HCT116 (cell line): ENCODE measurements at regions not wholly inside any gene's neighbourhood (a gene's known extent, or its start where the extent isn't known, plus 50 kb on each side); places are given as distances from the start of the nearest gene placed in this dataset.

ENCODE experiments used
- ATAC-seq: fragments of 200-7000 bp; cut with Tn5 transposase; 2 replicates; pipeline ENCODE4 v1.9.1; 2020; ENCODE audit warnings: mild to moderate bottlenecking, moderate library complexity
- BruUV-seq: library from RNA; stranded (reverse); fragments of 400-500 nt; replicated peaks from 2 replicates; lab custom pipeline; 2021; lab: Mats Ljungman, UMichigan
- CTCF ChIA-PET: fragments of 300-600 bp; sonication (Branson Sonifier 250); formaldehyde crosslinking; loops from one replicate; lab custom pipeline; 2021; ENCODE audit warnings: antibody characterized with exemption; lab: Charles Lee
- POLR2A ChIA-PET: fragments of 300-600, 350-600 bp; sonication (Branson Sonifier 250); formaldehyde crosslinking; loops from one replicate; lab custom pipeline; 2021; ENCODE audit warnings: antibody characterized with exemption; lab: Charles Lee
- RAD21 ChIA-PET, 2 experiments: fragments of 300-600 bp; sonication (Branson Sonifier 250); formaldehyde crosslinking; loops; one replicate each; lab custom pipeline; 2023; ENCODE audit warnings: low total read pairs in 2 of 2; ENCODE audit not compliant: uncharacterized antibody in 2 of 2, unreplicated experiment in 2 of 2, low non-redundant PET in 1 of 2; lab: Charles Lee
- DNase-seq: peaks from one replicate; pipeline ENCODE4 v3.0.0-alpha.2; 2010; ENCODE audit warnings: low read depth, low spot score
- H2AFZ ChIP-seq: fragments of 200-600 bp; shearing (Covaris generic), sonication (generic); 2 replicates; pipeline ENCODE4 v1.6.1; 2017; ENCODE audit warnings: low read depth, mixed run types, mixed read lengths, antibody characterized with exemption, low read length; ENCODE audit not compliant: poor library complexity, severe bottlenecking
- H3K27ac ChIP-seq: 2 replicates; pipeline ENCODE4 v1.5.1; 2012; ENCODE audit warnings: low read depth, low read length
- H3K27me3 ChIP-seq: fragments of 200-600 bp; sonication (generic); 2 replicates; pipeline ENCODE4 v1.6.1; 2016; ENCODE audit warnings: mixed run types, low read length, mixed read lengths; ENCODE audit not compliant: insufficient read depth
- H3K36me3 ChIP-seq, 2 experiments: fragments of 200-500 bp in 1 of 2; fragments of 200-600 bp in 1 of 2; sonication (Bioruptor generic) in 1 of 2; sonication (generic) in 1 of 2; 2 replicates each; pipeline versions ENCODE4 v1.5.1 to v1.6.1; 2014 to 2016; ENCODE audit warnings: low read length in 2 of 2, inconsistent platforms in 1 of 2, mixed read lengths in 1 of 2, mixed run types in 1 of 2; ENCODE audit not compliant: insufficient read depth in 2 of 2, control insufficient read depth in 1 of 2
- H3K4me1 ChIP-seq, 2 experiments: fragments of 200-600 bp in 1 of 2; sonication (generic) in 1 of 2; 2 replicates each; pipeline versions ENCODE4 v1.5.1 to v1.6.1; 2012 to 2017; ENCODE audit warnings: low read length in 2 of 2, inconsistent platforms in 1 of 2, mild to moderate bottlenecking in 1 of 2, mixed read lengths in 1 of 2, mixed run types in 1 of 2, moderate library complexity in 1 of 2; ENCODE audit not compliant: insufficient read depth in 2 of 2, control insufficient read depth in 1 of 2
- H3K4me2 ChIP-seq: fragments of 200-600 bp; sonication (generic); 2 replicates; pipeline ENCODE4 v1.6.1; 2017; ENCODE audit warnings: mixed run types, low read length, mixed read lengths
- H3K4me3 ChIP-seq, 2 experiments: fragments of 200-600 bp in 1 of 2; sonication (generic) in 1 of 2; replicated peaks in 1 of 2; 2 replicates each; pipeline ENCODE4 v1.5.1; 2011 to 2016; ENCODE audit warnings: low read length in 2 of 2, control low read depth in 1 of 2, low read depth in 1 of 2, mild to moderate bottlenecking in 1 of 2, mixed read lengths in 1 of 2, mixed run types in 1 of 2
- H3K79me2 ChIP-seq: fragments of 200-600 bp; sonication (generic); 2 replicates; pipeline ENCODE4 v1.6.1; 2017; ENCODE audit warnings: mild to moderate bottlenecking, mixed run types, low read length, moderate library complexity, mixed read lengths; ENCODE audit not compliant: insufficient read depth
- H3K9ac ChIP-seq: fragments of 200-600 bp; sonication (generic); 2 replicates; pipeline ENCODE4 v1.6.1; 2016; ENCODE audit warnings: low read length, mixed read lengths
- H3K9me2 ChIP-seq: fragments of 200-600 bp; sonication (generic), shearing (Covaris generic); 2 replicates; pipeline ENCODE4 v1.6.1; 2017; ENCODE audit warnings: mixed run types, mild to moderate bottlenecking, moderate library complexity; ENCODE audit not compliant: insufficient read depth
- H3K9me3 ChIP-seq, 2 experiments: fragments of 200-500 bp in 1 of 2; fragments of 200-600 bp in 1 of 2; sonication (Bioruptor generic) in 1 of 2; sonication (generic) in 1 of 2; 2 replicates each; pipeline ENCODE4 v1.6.1; 2014 to 2017; ENCODE audit warnings: low read length in 2 of 2, mixed read lengths in 2 of 2, inconsistent platforms in 1 of 2, low read depth in 1 of 2, mild to moderate bottlenecking in 1 of 2, mixed run types in 1 of 2, moderate library complexity in 1 of 2; ENCODE audit not compliant: control insufficient read depth in 1 of 2, insufficient read depth in 1 of 2
- H4K20me1 ChIP-seq: fragments of 200-600 bp; sonication (generic), shearing (Covaris generic); 2 replicates; pipeline ENCODE4 v1.6.1; 2017; ENCODE audit warnings: mixed run types, mild to moderate bottlenecking, moderate library complexity; ENCODE audit not compliant: insufficient read depth
- CBX3 ChIP-seq: IDR thresholded peaks from 2 replicates; pipeline ENCODE4 v1.6.1; 2012; ENCODE audit warnings: low read depth
- CEBPB ChIP-seq: IDR thresholded peaks from 2 replicates; pipeline ENCODE4 v1.6.1; 2012; ENCODE audit warnings: low read depth
- CTCF ChIP-seq, 3 experiments: fragments of 200-600 bp in 1 of 3; sonication (generic) in 1 of 3; IDR thresholded peaks in 2 of 3; conservative IDR thresholded peaks in 1 of 3; 2 replicates each; pipeline ENCODE4 v1.5.1; 2012 to 2017; ENCODE audit warnings: low read depth in 2 of 3, low read length in 2 of 3, antibody characterized with exemption in 1 of 3, borderline replicate concordance in 1 of 3, control low read depth in 1 of 3, mild to moderate bottlenecking in 1 of 3, mixed read lengths in 1 of 3, mixed run types in 1 of 3, moderate library complexity in 1 of 3; ENCODE audit not compliant: insufficient read depth in 1 of 3
- EGR1 ChIP-seq: IDR thresholded peaks from 2 replicates; pipeline ENCODE4 v1.6.1; 2012; ENCODE audit warnings: low read depth
- ELF1 ChIP-seq: IDR thresholded peaks from 2 replicates; pipeline ENCODE4 v1.6.1; 2012; ENCODE audit warnings: low read depth, borderline replicate concordance
- EZH2phosphoT487 ChIP-seq: fragments of 200-600 bp; IDR thresholded peaks from 2 replicates; pipeline ENCODE4 v1.6.1; 2018; ENCODE audit warnings: antibody characterized with exemption, borderline replicate concordance
- JUND ChIP-seq: IDR thresholded peaks from 2 replicates; pipeline ENCODE4 v1.6.1; 2012
- MAX ChIP-seq: IDR thresholded peaks from 2 replicates; pipeline ENCODE4 v1.6.1; 2012
- POLR2A ChIP-seq: IDR thresholded peaks from 2 replicates; pipeline ENCODE4 v1.7.0; 2011; ENCODE audit warnings: borderline replicate concordance; ENCODE audit not compliant: insufficient read depth, insufficient read length; ENCODE audit errors: extremely low read depth
- POLR2AphosphoS5 ChIP-seq: IDR thresholded peaks from 2 replicates; pipeline ENCODE4 v1.6.1; 2011; ENCODE audit warnings: mild to moderate bottlenecking, low read depth, low read length, moderate library complexity
- RAD21 ChIP-seq: IDR thresholded peaks from 2 replicates; pipeline ENCODE4 v1.6.1; 2012; ENCODE audit warnings: low read depth, mild to moderate bottlenecking
- REST ChIP-seq: IDR thresholded peaks from 2 replicates; pipeline ENCODE4 v1.6.1; 2012; ENCODE audit warnings: low read depth
- SIN3A ChIP-seq: IDR thresholded peaks from 2 replicates; pipeline ENCODE4 v1.6.1; 2012; ENCODE audit warnings: low read depth
- SP1 ChIP-seq: IDR thresholded peaks from 2 replicates; pipeline ENCODE4 v1.6.1; 2012; ENCODE audit warnings: low read depth
- SRF ChIP-seq: IDR thresholded peaks from 2 replicates; pipeline ENCODE4 v1.6.1; 2012; ENCODE audit warnings: low read depth
- TCF7L2 ChIP-seq: IDR thresholded peaks from 2 replicates; pipeline ENCODE4 v1.7.0; 2011; ENCODE audit warnings: borderline replicate concordance, inconsistent platforms; ENCODE audit not compliant: insufficient read depth, insufficient read length; ENCODE audit errors: extremely low read depth
- YY1 ChIP-seq: IDR thresholded peaks from 2 replicates; pipeline ENCODE4 v1.6.1; 2011; ENCODE audit warnings: low read length, low read depth, moderate library complexity, mild to moderate bottlenecking; ENCODE audit not compliant: insufficient replicate concordance; ENCODE audit errors: extremely low read depth
- ZBTB33 ChIP-seq: IDR thresholded peaks from 2 replicates; pipeline ENCODE4 v1.6.1; 2011; ENCODE audit warnings: mild to moderate bottlenecking, low read length, moderate library complexity; ENCODE audit not compliant: insufficient replicate concordance; ENCODE audit errors: extremely low read depth
- ZFX ChIP-seq: fragments of 450-650 bp; IDR thresholded peaks from 2 replicates; pipeline ENCODE4 v1.6.1; 2017
- ZNF274 ChIP-seq: fragments of 200-500 bp; sonication (Bioruptor generic); IDR thresholded peaks from 2 replicates; pipeline ENCODE4 v1.6.1; 2014; ENCODE audit warnings: mild to moderate bottlenecking, low read depth, low read length, inconsistent platforms
- intact Hi-C: fragments of 100-400 bp; cut with micrococcal nuclease; formaldehyde crosslinking; loops from 2 replicates; pipeline ENCODE4 v1.10.0; 2022

GRCh38 chr3:178341636-178342035 lies 194.6 kb upstream of the KCNMB2 start:
- RAD21 ChIA-PET, result no interaction called here
- no TSS peak for BruUV-seq
- CTCF ChIA-PET, result no interaction called here
- DNase-seq, result no peak
- Histone ChIP-seq H4K20me1 (no peaks in the 10 kb centered on the region), H3K9ac (no peak overlapping the region), H3K4me1 (no peaks in the 10 kb centered on the region), H3K4me2 (no peak overlapping the region), H3K9me3 (no peaks in the 10 kb centered on the region), H3K79me2 (no peaks in the 10 kb centered on the region), H2AFZ (no peak overlapping the region), H3K4me3 (no peak overlapping the region), H3K27me3 (no peaks in the 10 kb centered on the region), H3K27ac (no peak overlapping the region), H3K36me3 (no peaks in the 10 kb centered on the region), H3K9me2 (no peaks in the 10 kb centered on the region)
- POLR2A ChIA-PET, result no interaction called here
- TF ChIP-seq CEBPB (no peak), SRF (no peak), ELF1 (no peak), REST (no peak), RAD21 (no peak), JUND (no peak), CTCF (IDR thresholded peaks at IDR 0.05 in 2 of 3, conservative IDR thresholded peaks at IDR 0.05 in 1 of 3; ENCODE audit: borderline replicate concordance in 1 of 3, insufficient read depth in 1 of 3, low read depth in 2 of 3, low read length in 2 of 3) (no peak), MAX (no peak), SP1 (no peak), EZH2phosphoT487 (no peak), ZFX (no peak), EGR1 (no peak), YY1 (no peak), SIN3A (no peak), ZNF274 (no peak), ZBTB33 (no peak), POLR2A (no peak), CBX3 (no peak), POLR2AphosphoS5 (no peak), TCF7L2 (no peak)
- intact Hi-C loops, result no loop called here
- no peak for ATAC-seq
